Breast epithelium (tissue), 3 donors: ENCODE measurements at regions not wholly inside any gene's neighbourhood (a gene's known extent, or its start where the extent isn't known, plus 50 kb on each side); places are given as distances from the start of the nearest gene placed in this dataset.

ENCODE experiments used
- CTCF ChIP-seq, 3 donors: fragments of 450-650 bp; IDR thresholded peaks; one replicate each; pipeline ENCODE4 v1.5.1; 2016 to 2017; ENCODE audit warnings: antibody characterized with exemption in 3 of 3, mild to moderate bottlenecking in 3 of 3, moderate library complexity in 3 of 3
- POLR2A ChIP-seq: fragments of 450-650 bp; IDR thresholded peaks from one replicate; pipeline ENCODE4 v1.6.1; 2016; ENCODE audit warnings: antibody characterized with exemption, mild to moderate bottlenecking, moderate library complexity
- POLR2AphosphoS5 ChIP-seq, 3 donors: sonication (generic); formaldehyde crosslinking; IDR thresholded peaks; one replicate each; pipeline ENCODE4 v1.6.1; 2017; ENCODE audit warnings: antibody characterized with exemption in 3 of 3

GRCh38 chr12:127107744-127108143, 1159.2 kb upstream of the TMEM132C start:
- TF ChIP-seq POLR2A: no peak
- TF ChIP-seq CTCF (IDR thresholded peaks at IDR 0.05): no peak
- TF ChIP-seq POLR2AphosphoS5 (IDR thresholded peaks at IDR 0.05): no peak
